CD4-positive, alpha-beta T cell (primary cell): ENCODE measurements at regions not wholly inside any gene's neighbourhood (a gene's known extent, or its start where the extent isn't known, plus 50 kb on each side); places are given as distances from the start of the nearest gene placed in this dataset.

Source experiments
- ATAC-seq: fragments of 200-7000 bp; cut with Tn5 transposase; one replicate; pipeline ENCODE4 v1.10.0; 2022; ENCODE audit warnings: mild to moderate bottlenecking; ENCODE audit not compliant: poor library complexity
- CTCF ChIA-PET: fragments of 350-600 bp; sonication (Branson Sonifier 250); formaldehyde crosslinking; loops from one replicate; lab custom pipeline; 2021; ENCODE audit warnings: antibody characterized with exemption, inconsistent platforms; lab: Charles Lee
- POLR2A ChIA-PET: fragments of 350-600 bp; sonication (Branson Sonifier 250); formaldehyde crosslinking; loops from one replicate; lab custom pipeline; 2021; ENCODE audit warnings: antibody characterized with exemption, inconsistent platforms; lab: Charles Lee
- DNase-seq, 14 experiments: peaks; one replicate each; pipeline ENCODE4 v3.0.0-alpha.2; 2013 to 2020; ENCODE audit warnings: mixed read lengths in 2 of 14
- H3K27ac ChIP-seq, 2 donors: one replicate each; pipeline versions ENCODE4 v1.5.1 to v1.7.0; 2013; ENCODE audit warnings: low read length in 2 of 2, low read depth in 1 of 2, mild to moderate bottlenecking in 1 of 2
- H3K27me3 ChIP-seq, 2 experiments: 1 replicate in 1 of 2; 2 replicates in 1 of 2; pipeline versions ENCODE4 v1.6.1 to v1.7.0; 2013; ENCODE audit warnings: low read length in 2 of 2, control low read depth in 1 of 2, mild to moderate bottlenecking in 1 of 2, moderate library complexity in 1 of 2; ENCODE audit not compliant: insufficient read depth in 2 of 2, control insufficient read depth in 1 of 2
- H3K36me3 ChIP-seq: one replicate; pipeline ENCODE4 v1.6.1; 2013; ENCODE audit warnings: low read length, control low read depth; ENCODE audit not compliant: insufficient read depth
- H3K4me1 ChIP-seq: one replicate; pipeline ENCODE4 v1.6.1; 2013; ENCODE audit warnings: low read length, control low read depth; ENCODE audit not compliant: insufficient read depth
- H3K4me3 ChIP-seq: one replicate; pipeline ENCODE4 v1.5.1; 2013; ENCODE audit warnings: mild to moderate bottlenecking, low read length, moderate library complexity
- H3K9me3 ChIP-seq, 2 experiments: 1 replicate in 1 of 2; 2 replicates in 1 of 2; pipeline versions ENCODE4 v1.6.1 to v1.7.0; 2013; ENCODE audit warnings: low read length in 2 of 2, mild to moderate bottlenecking in 2 of 2, control low read depth in 1 of 2, moderate library complexity in 1 of 2; ENCODE audit not compliant: control insufficient read depth in 1 of 2, insufficient read depth in 1 of 2
- H3K27ac Mint-ChIP-seq: one replicate; pipeline ENCODE4 v1.8.0; 2020; ENCODE audit warnings: mixed read lengths
- H3K27me3 Mint-ChIP-seq: one replicate; pipeline ENCODE4 v1.8.0; 2021; ENCODE audit warnings: mixed read lengths
- H3K36me3 Mint-ChIP-seq: one replicate; pipeline ENCODE4 v1.8.0; 2021; ENCODE audit warnings: low read depth, mixed read lengths
- H3K4me1 Mint-ChIP-seq: one replicate; pipeline ENCODE4 v1.8.0; 2021; ENCODE audit warnings: low read depth, mixed read lengths
- H3K4me3 Mint-ChIP-seq: one replicate; pipeline ENCODE4 v1.8.0; 2020; ENCODE audit warnings: mild to moderate bottlenecking, mixed read lengths
- H3K9me3 Mint-ChIP-seq: one replicate; pipeline ENCODE4 v1.8.0; 2020; ENCODE audit warnings: mixed read lengths
- CTCF ChIP-seq: fragments of 200-600 bp; IDR thresholded peaks from one replicate; pipeline ENCODE4 v1.8.0; 2022; ENCODE audit warnings: antibody characterized with exemption, mild to moderate bottlenecking
- intact Hi-C, 2 experiments: fragments of 100-400 bp; cut with DNase I in 1 of 2; cut with micrococcal nuclease in 1 of 2; formaldehyde crosslinking; loops; one replicate each; pipeline versions ENCODE4 v1.15.1 to v1.9.0; 2023 to 2025; cut with DNase I, micrococcal nuclease

GRCh38 chr10:94069884-94070283, 76.2 kb downstream of the PLCE1 start:
- Mint-ChIP-seq H3K4me1 (no peaks in the 10 kb centered on the region), H3K4me3 (no peak overlapping the region), H3K27me3 (peaks cover 15% of the 10 kb centered on the region), H3K36me3 (no peaks in the 10 kb centered on the region), H3K27ac (no peak overlapping the region), H3K9me3 (no peaks in the 10 kb centered on the region)
- ATAC-seq (no peak), DNase-seq (no peak)
- Histone ChIP-seq H3K36me3 (no peaks in the 10 kb centered on the region), H3K27me3 (no peaks in the 10 kb centered on the region), H3K4me1 (no peaks in the 10 kb centered on the region), H3K9me3 (no peaks in the 10 kb centered on the region), H3K27ac (no peak overlapping the region), H3K4me3 (no peak overlapping the region)
- ChIA-PET POLR2A (no interaction called here), CTCF (no interaction called here)
- no peak for TF ChIP-seq CTCF
- intact Hi-C loops: no loop called here

- no peak for TF ChIP-seq CTCF
- ATAC-seq: no peak
- H3K9me3 Mint-ChIP-seq: no peaks in the 10 kb centered on the region
- no peaks in the 10 kb centered on the region for H3K9me3 ChIP-seq
- H3K27me3 ChIP-seq: no peaks in the 10 kb centered on the region
- no peak overlapping the region for H3K4me3 ChIP-seq
- no peak overlapping the region for H3K27ac ChIP-seq
- no peak for DNase-seq
- H3K4me1 Mint-ChIP-seq: no peaks in the 10 kb centered on the region
- intact Hi-C loops: no loop called here
- H3K27ac Mint-ChIP-seq: no peak overlapping the region
- ChIA-PET POLR2A (no interaction called here), CTCF (no interaction called here)
- no peaks in the 10 kb centered on the region for H3K4me1 ChIP-seq
- H3K27me3 Mint-ChIP-seq: peaks cover 16% of the 10 kb centered on the region
- no peaks in the 10 kb centered on the region for H3K36me3 Mint-ChIP-seq
- no peak overlapping the region for H3K4me3 Mint-ChIP-seq
- H3K36me3 ChIP-seq: no peaks in the 10 kb centered on the region
These were observed 80.7 kb downstream of the PLCE1 start for GRCh38 chr10:94074462-94074861.

- peaks cover 16% of the 10 kb centered on the region for H3K27me3 Mint-ChIP-seq
- no peaks in the 10 kb centered on the region for H3K9me3 ChIP-seq
- ATAC-seq (no peak), DNase-seq (no peak)
- H3K27me3 ChIP-seq: no peaks in the 10 kb centered on the region
- H3K4me3 Mint-ChIP-seq: no peak overlapping the region
- intact Hi-C loops: loop anchor here in 1 of 2 experiments (5.0 kb wide), 1 partner anchor 792 kb away; no protein-coding TSS in a partner anchor
- H3K4me1 Mint-ChIP-seq: no peaks in the 10 kb centered on the region
- no peaks in the 10 kb centered on the region for H3K4me1 ChIP-seq
- H3K27ac ChIP-seq: no peak overlapping the region
- TF ChIP-seq CTCF: no peak
- H3K27ac Mint-ChIP-seq: no peak overlapping the region
- no peaks in the 10 kb centered on the region for H3K9me3 Mint-ChIP-seq
- H3K4me3 ChIP-seq: no peak overlapping the region
- CTCF ChIA-PET: no interaction called here
- POLR2A ChIA-PET: no interaction called here
- no peaks in the 10 kb centered on the region for H3K36me3 ChIP-seq
- H3K36me3 Mint-ChIP-seq: no peaks in the 10 kb centered on the region
These were observed 81.8 kb downstream of the PLCE1 start for GRCh38 chr10:94075506-94075905.
